ENCODE measurements at regions not wholly inside any gene's neighbourhood (a gene's known extent, or its start where the extent isn't known, plus 50 kb on each side); places are given as distances from the start of the nearest gene placed in this dataset.

GRCh38 chr17:56648321-56648720 is 54.8 kb downstream of the NOG start:
- Mint-ChIP-seq H3K36me3 (ENCODE audit: low read depth) (no peaks in the 10 kb centered on the region), H3K27ac (no peak overlapping the region), H3K4me1 (no peaks in the 10 kb centered on the region), H3K4me3 (no peak overlapping the region), H3K27me3 (peaks cover 50% of the 10 kb centered on the region)
- no peaks in the 10 kb centered on the region for H3K9me3 ChIP-seq (ENCODE audit: control insufficient read depth, low read length, poor library complexity, severe bottlenecking)
- DNase-seq (no peak), ATAC-seq (no peak)

- no peaks in the 10 kb centered on the region for H3K9me3 ChIP-seq (ENCODE audit: control insufficient read depth, low read length, poor library complexity, severe bottlenecking)
- Mint-ChIP-seq H3K36me3 (ENCODE audit: low read depth) (no peaks in the 10 kb centered on the region), H3K4me3 (no peak overlapping the region), H3K4me1 (peaks cover 4% of the 10 kb centered on the region), H3K27ac (no peak overlapping the region), H3K27me3 (peaks cover 50% of the 10 kb centered on the region)
- DNase-seq = no peak
- no peak for ATAC-seq
These were observed 55.3 kb downstream of the NOG start for GRCh38 chr17:56648806-56649205.

GRCh38 chr17:56652628-56653027 is 59.1 kb downstream of the NOG start:
- peaks cover 4% of the 10 kb centered on the region for H3K4me1 Mint-ChIP-seq
- no peak for ATAC-seq
- H3K9me3 ChIP-seq (ENCODE audit: control insufficient read depth, low read length, poor library complexity, severe bottlenecking) = no peaks in the 10 kb centered on the region
- DNase-seq = no peak
- no peak overlapping the region for H3K4me3 Mint-ChIP-seq
- H3K27ac Mint-ChIP-seq = no peak overlapping the region
- H3K36me3 Mint-ChIP-seq (ENCODE audit: low read depth) = no peaks in the 10 kb centered on the region
- peaks cover 25% of the 10 kb centered on the region for H3K27me3 Mint-ChIP-seq

- peaks cover 21% of the 10 kb centered on the region for H3K27me3 Mint-ChIP-seq
- no peak overlapping the region for H3K27ac Mint-ChIP-seq
- H3K4me3 Mint-ChIP-seq = no peak overlapping the region
- no peaks in the 10 kb centered on the region for H3K36me3 Mint-ChIP-seq (ENCODE audit: low read depth)
- ATAC-seq (peak; percentile 97), DNase-seq (peak in 1 of 3 donors; percentile 22)
- peaks cover 4% of the 10 kb centered on the region for H3K4me1 Mint-ChIP-seq
- H3K9me3 ChIP-seq (ENCODE audit: control insufficient read depth, low read length, poor library complexity, severe bottlenecking) = no peaks in the 10 kb centered on the region
These were observed 60.4 kb downstream of the NOG start for GRCh38 chr17:56653877-56654276.

- Mint-ChIP-seq H3K27ac (no peak overlapping the region), H3K27me3 (peaks cover 18% of the 10 kb centered on the region), H3K4me1 (peaks cover 4% of the 10 kb centered on the region), H3K4me3 (no peak overlapping the region), H3K36me3 (ENCODE audit: low read depth) (no peaks in the 10 kb centered on the region)
- no peaks in the 10 kb centered on the region for H3K9me3 ChIP-seq (ENCODE audit: control insufficient read depth, low read length, poor library complexity, severe bottlenecking)
- ATAC-seq = no peak
- no peak for DNase-seq
These were observed 63.3 kb downstream of the NOG start for GRCh38 chr17:56656701-56657327.

GRCh38 chr17:56658648-56659047 is 65.1 kb downstream of the NOG start:
- DNase-seq (no peak), ATAC-seq (peak; percentile 22)
- no peak overlapping the region for H3K4me3 Mint-ChIP-seq
- H3K27me3 Mint-ChIP-seq = peaks cover 28% of the 10 kb centered on the region
- peaks cover 2% of the 10 kb centered on the region for H3K4me1 Mint-ChIP-seq
- no peaks in the 10 kb centered on the region for H3K36me3 Mint-ChIP-seq (ENCODE audit: low read depth)
- no peak overlapping the region for H3K27ac Mint-ChIP-seq
- no peaks in the 10 kb centered on the region for H3K9me3 ChIP-seq (ENCODE audit: control insufficient read depth, low read length, poor library complexity, severe bottlenecking)

GRCh38 chr17:56659622-56660021 is 66.1 kb downstream of the NOG start:
- Mint-ChIP-seq H3K27ac (no peak overlapping the region), H3K27me3 (peaks cover 32% of the 10 kb centered on the region), H3K4me1 (no peaks in the 10 kb centered on the region), H3K4me3 (no peak overlapping the region), H3K36me3 (ENCODE audit: low read depth) (no peaks in the 10 kb centered on the region)
- ATAC-seq (no peak), DNase-seq (no peak)
- H3K9me3 ChIP-seq (ENCODE audit: control insufficient read depth, low read length, poor library complexity, severe bottlenecking) = no peaks in the 10 kb centered on the region

- H3K27me3 Mint-ChIP-seq = peaks cover 29% of the 10 kb centered on the region
- no peak overlapping the region for H3K4me3 Mint-ChIP-seq
- H3K36me3 Mint-ChIP-seq (ENCODE audit: low read depth) = no peaks in the 10 kb centered on the region
- no peak for ATAC-seq
- no peaks in the 10 kb centered on the region for H3K9me3 ChIP-seq (ENCODE audit: control insufficient read depth, low read length, poor library complexity, severe bottlenecking)
- H3K27ac Mint-ChIP-seq = no peak overlapping the region
- no peak for DNase-seq
- no peaks in the 10 kb centered on the region for H3K4me1 Mint-ChIP-seq
These were observed 68.4 kb downstream of the NOG start for GRCh38 chr17:56661906-56662305.

GRCh38 chr17:56665864-56666263 is 72.4 kb downstream of the NOG start:
- Mint-ChIP-seq H3K27ac (no peak overlapping the region), H3K4me1 (no peaks in the 10 kb centered on the region), H3K36me3 (ENCODE audit: low read depth) (peaks cover 3% of the 10 kb centered on the region), H3K4me3 (no peak overlapping the region), H3K27me3 (peaks cover 39% of the 10 kb centered on the region)
- DNase-seq (no peak), ATAC-seq (no peak)
- no peaks in the 10 kb centered on the region for H3K9me3 ChIP-seq (ENCODE audit: control insufficient read depth, low read length, poor library complexity, severe bottlenecking)

GRCh38 chr17:56667925-56668458 is 74.5 kb downstream of the NOG start:
- ATAC-seq = no peak
- Mint-ChIP-seq H3K27ac (no peak overlapping the region), H3K36me3 (ENCODE audit: low read depth) (peaks cover 3% of the 10 kb centered on the region), H3K27me3 (peaks cover 39% of the 10 kb centered on the region), H3K4me3 (no peak overlapping the region), H3K4me1 (no peaks in the 10 kb centered on the region)
- no peaks in the 10 kb centered on the region for H3K9me3 ChIP-seq (ENCODE audit: control insufficient read depth, low read length, poor library complexity, severe bottlenecking)
- no peak for DNase-seq

GRCh38 chr17:56672195-56672594 is 78.7 kb downstream of the NOG start:
- H3K9me3 ChIP-seq (ENCODE audit: control insufficient read depth, low read length, poor library complexity, severe bottlenecking) = no peaks in the 10 kb centered on the region
- Mint-ChIP-seq H3K27me3 (peaks cover 30% of the 10 kb centered on the region), H3K4me1 (peaks cover 4% of the 10 kb centered on the region), H3K27ac (no peak overlapping the region), H3K36me3 (ENCODE audit: low read depth) (peaks cover 3% of the 10 kb centered on the region), H3K4me3 (no peak overlapping the region)
- ATAC-seq = no peak
- no peak for DNase-seq

GRCh38 chr17:56674401-56674925 is 81.0 kb downstream of the NOG start:
- H3K36me3 Mint-ChIP-seq (ENCODE audit: low read depth) = no peaks in the 10 kb centered on the region
- H3K4me1 Mint-ChIP-seq = peaks cover 14% of the 10 kb centered on the region
- ATAC-seq (no peak), DNase-seq (no peak)
- H3K9me3 ChIP-seq (ENCODE audit: control insufficient read depth, low read length, poor library complexity, severe bottlenecking) = no peaks in the 10 kb centered on the region
- no peak overlapping the region for H3K4me3 Mint-ChIP-seq
- peaks cover 15% of the 10 kb centered on the region for H3K27me3 Mint-ChIP-seq
- no peak overlapping the region for H3K27ac Mint-ChIP-seq

- DNase-seq (no peak), ATAC-seq (no peak)
- Mint-ChIP-seq H3K4me1 (peaks cover 26% of the 10 kb centered on the region), H3K27ac (no peak overlapping the region), H3K27me3 (peaks cover 15% of the 10 kb centered on the region), H3K36me3 (ENCODE audit: low read depth) (no peaks in the 10 kb centered on the region), H3K4me3 (no peak overlapping the region)
- H3K9me3 ChIP-seq (ENCODE audit: control insufficient read depth, low read length, poor library complexity, severe bottlenecking) = no peaks in the 10 kb centered on the region
These were observed 82.6 kb downstream of the NOG start for GRCh38 chr17:56675876-56676660.

All from T-helper 17 cell (primary cell).